Activated CD4-positive, CD25-positive, alpha-beta regulatory T cell treated with anti-CD3 and anti-CD28 coated beads, Interleukin-2, amount 50 U/mL, for 16 hours (primary cell): ENCODE measurements at regions not wholly inside any gene's neighbourhood (a gene's known extent, or its start where the extent isn't known, plus 50 kb on each side); places are given as distances from the start of the nearest gene placed in this dataset.

Source experiments
- DNase-seq: peaks from one replicate; pipeline ENCODE4 v3.0.0-alpha.2; 2020; ENCODE audit warnings: low read depth, low spot score

DNA sequence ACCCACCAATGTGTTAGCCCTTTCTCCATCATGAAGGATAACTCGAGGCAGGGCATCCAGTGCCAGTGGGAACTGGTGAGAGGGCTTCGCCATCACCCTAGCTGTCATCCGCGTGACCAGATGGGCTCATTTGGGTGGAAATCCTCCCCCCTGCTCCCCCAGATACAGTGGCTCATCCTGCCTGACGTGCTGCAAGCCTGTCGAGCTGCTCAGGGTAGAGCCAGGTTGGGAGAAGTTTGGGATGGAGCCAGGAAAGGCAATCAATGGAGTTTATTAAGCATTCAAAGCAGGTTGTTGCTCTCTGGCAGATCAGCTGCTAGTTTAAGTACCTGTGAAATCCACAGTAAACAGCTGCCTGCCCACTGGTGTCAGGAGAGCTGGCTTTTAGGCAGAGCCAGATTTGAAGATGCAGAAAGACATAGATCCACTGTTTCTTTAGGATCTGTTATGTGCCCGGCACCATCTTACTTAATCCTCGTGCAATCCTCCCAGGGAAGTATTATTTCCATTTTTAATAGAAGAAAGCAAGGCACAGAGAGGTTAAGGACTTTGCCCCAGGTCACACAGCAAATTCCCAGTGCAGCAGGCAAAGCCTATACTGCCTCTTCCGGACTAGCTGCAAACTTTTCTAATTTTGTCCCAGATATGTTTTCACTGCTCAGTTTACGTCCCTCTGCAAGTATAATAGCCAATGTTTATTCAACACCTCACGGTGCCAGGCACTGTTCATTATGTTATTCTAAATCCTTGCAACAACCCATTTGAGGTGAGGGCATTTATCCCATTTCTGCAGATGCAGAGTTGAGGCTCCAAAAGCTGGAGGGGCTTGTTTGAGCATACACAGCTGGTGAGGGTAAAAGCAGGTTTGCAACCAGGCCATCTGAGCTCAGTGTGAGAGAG is 54.1 kb upstream of the KCNG1 start:
- DNase-seq = no peak

GRCh38 chr20:51074062-51074461 is 51.2 kb upstream of the KCNG1 start:
- no peak for DNase-seq
